C4-2B (cell line): ENCODE measurements at regions not wholly inside any gene's neighbourhood (a gene's known extent, or its start where the extent isn't known, plus 50 kb on each side); places are given as distances from the start of the nearest gene placed in this dataset.

ENCODE experiments used
- CTCF ChIP-seq: fragments of 450-650 bp; conservative IDR thresholded peaks from 2 replicates; pipeline ENCODE4 v1.5.1; 2017; ENCODE audit warnings: mild to moderate bottlenecking
- ZFX ChIP-seq: fragments of 450-650 bp; IDR thresholded peaks from 2 replicates; pipeline ENCODE4 v1.6.1; 2017

DNA sequence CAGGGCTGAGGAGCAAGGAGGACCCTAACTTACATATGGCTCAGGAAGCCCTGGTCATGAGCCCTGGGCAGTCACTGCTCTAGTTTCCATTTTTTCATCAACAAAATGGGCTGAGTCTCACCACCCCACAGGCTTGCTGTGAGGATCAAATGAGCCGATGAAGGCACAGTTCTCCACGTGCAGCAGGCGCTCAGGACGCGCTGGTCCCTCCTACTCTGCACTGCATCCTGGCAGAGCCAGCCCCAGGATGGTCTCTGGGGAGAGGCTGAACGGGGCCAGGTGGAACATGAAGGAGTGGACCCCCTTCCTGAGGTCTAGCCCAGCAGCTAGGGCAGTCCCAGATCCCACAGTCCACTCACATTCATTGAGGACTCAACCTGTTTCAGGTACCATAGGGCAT is 349.3 kb downstream of the PTPRU start:
- TF ChIP-seq CTCF (no peak), ZFX (no peak)
